OCI-LY7 (cell line): ENCODE measurements at regions not wholly inside any gene's neighbourhood (a gene's known extent, or its start where the extent isn't known, plus 50 kb on each side); places are given as distances from the start of the nearest gene placed in this dataset.
"Not testable (repeated sequence)": the region's sequence is repeated elsewhere in the genome, so short reads cannot be mapped to it uniquely, and the experiment has no call there.

ENCODE experiments used
- BruUV-seq: library from RNA; stranded (reverse); fragments of 400-500 nt; replicated peaks from 2 replicates; lab custom pipeline; 2021; lab: Mats Ljungman, UMichigan
- CTCF ChIA-PET: fragments of 300-600 bp; sonication (Branson Sonifier 250); formaldehyde crosslinking; loops from one replicate; lab custom pipeline; 2022; ENCODE audit warnings: antibody characterized with exemption; ENCODE audit not compliant: unreplicated experiment; lab: Charles Lee
- POLR2A ChIA-PET: fragments of 300-600 bp; sonication (Branson Sonifier 250); formaldehyde crosslinking; loops from one replicate; lab custom pipeline; 2022; ENCODE audit warnings: antibody characterized with exemption; lab: Charles Lee
- DNase-seq: peaks from one replicate; pipeline ENCODE4 v3.0.0-alpha.2; 2015; ENCODE audit warnings: low spot score
- H2AFZ ChIP-seq: fragments of 200-600 bp; sonication (generic), shearing (Covaris generic); 2 replicates; pipeline ENCODE4 v1.6.1; 2014; ENCODE audit warnings: mild to moderate bottlenecking, antibody characterized with exemption, low read length, moderate library complexity
- H3K27ac ChIP-seq: fragments of 200-600 bp; sonication (generic); 2 replicates; pipeline ENCODE4 v1.5.1; 2014; ENCODE audit warnings: mixed run types, low read depth, mild to moderate bottlenecking, moderate library complexity, low read length, inconsistent platforms; ENCODE audit not compliant: poor library complexity, severe bottlenecking
- H3K36me3 ChIP-seq: fragments of 200-600 bp; sonication (generic); 2 replicates; pipeline ENCODE4 v1.6.1; 2014; ENCODE audit warnings: mild to moderate bottlenecking, antibody characterized with exemption, low read length, moderate library complexity, mixed read lengths; ENCODE audit not compliant: insufficient read depth
- H3K4me1 ChIP-seq: fragments of 200-600 bp; sonication (generic); 2 replicates; pipeline ENCODE4 v1.5.1; 2014; ENCODE audit warnings: mild to moderate bottlenecking, low read length; ENCODE audit not compliant: insufficient read depth, poor library complexity, severe bottlenecking
- H3K4me2 ChIP-seq: fragments of 200-600 bp; sonication (generic); 2 replicates; pipeline ENCODE4 v1.6.1; 2014; ENCODE audit warnings: mild to moderate bottlenecking, low read length
- H3K4me3 ChIP-seq: fragments of 200-600 bp; sonication (generic); 2 replicates; pipeline ENCODE4 v1.5.1; 2014; ENCODE audit warnings: mild to moderate bottlenecking, low read depth, low read length; ENCODE audit not compliant: poor library complexity, severe bottlenecking
- H3K79me2 ChIP-seq: fragments of 200-600 bp; sonication (generic); 2 replicates; pipeline ENCODE4 v1.6.1; 2016; ENCODE audit warnings: low read depth, mild to moderate bottlenecking, low read length, moderate library complexity, mixed read lengths; ENCODE audit not compliant: insufficient read depth
- H3K9me2 ChIP-seq: fragments of 200-600 bp; sonication (generic); 2 replicates; pipeline ENCODE4 v1.6.1; 2016; ENCODE audit warnings: mild to moderate bottlenecking, low read length, mixed read lengths; ENCODE audit not compliant: insufficient read depth
- H3K9me3 ChIP-seq: fragments of 200-600 bp; sonication (generic); 2 replicates; pipeline ENCODE4 v1.6.1; 2014; ENCODE audit warnings: mild to moderate bottlenecking, mixed run types, low read length, mixed read lengths
- H4K20me1 ChIP-seq: fragments of 200-600 bp; sonication (generic); 2 replicates; pipeline ENCODE4 v1.6.1; 2014; ENCODE audit warnings: mild to moderate bottlenecking, antibody characterized with exemption, low read length, moderate library complexity, mixed read lengths; ENCODE audit not compliant: insufficient read depth
- EZH2phosphoT487 ChIP-seq: fragments of 200-600 bp; sonication (generic); IDR thresholded peaks from 2 replicates; pipeline ENCODE4 v1.6.1; 2018; ENCODE audit warnings: low read depth, borderline replicate concordance, mild to moderate bottlenecking, mixed run types, antibody characterized with exemption, low read length, moderate library complexity, mixed read lengths
- intact Hi-C: fragments of 100-400 bp; cut with micrococcal nuclease; formaldehyde crosslinking; loops from one replicate; pipeline ENCODE4 v1.10.0; 2022; ENCODE audit not compliant: unreplicated experiment
- TF ChIP-seq, protein P1 (sequence below): fragments of 200-600 bp; sonication (generic); conservative IDR thresholded peaks from 2 replicates; pipeline ENCODE4 v1.5.1; 2014; ENCODE audit warnings: mild to moderate bottlenecking, antibody characterized with exemption, low read length, moderate library complexity, mixed read lengths

DNA sequence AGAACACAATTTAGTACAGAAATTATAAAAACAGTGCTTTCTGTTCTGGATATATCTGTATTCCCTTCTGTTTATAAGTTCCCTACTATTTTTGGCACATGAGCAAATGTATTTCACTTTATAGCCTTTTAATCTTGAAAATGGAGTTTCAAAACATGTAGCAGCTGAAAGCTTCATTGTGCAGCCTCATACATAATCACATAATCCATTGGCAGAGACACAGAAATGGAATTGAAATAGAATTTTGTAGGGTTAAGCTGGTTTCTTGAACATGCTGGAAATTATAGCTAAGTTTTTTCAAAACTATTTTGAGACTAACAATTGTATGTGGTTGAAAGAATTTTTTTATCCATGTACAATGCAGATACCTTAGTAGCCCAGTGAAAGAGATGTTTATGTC, 614.3 kb upstream of the MDGA2 start:
- Histone ChIP-seq H4K20me1 (no peaks in the 10 kb centered on the region), H3K79me2 (no peaks in the 10 kb centered on the region), H3K9me2 (no peaks in the 10 kb centered on the region), H3K9me3 (no peaks in the 10 kb centered on the region), H3K4me3 (no peak overlapping the region), H3K36me3 (no peaks in the 10 kb centered on the region), H3K4me2 (no peak overlapping the region), H2AFZ (no peak overlapping the region), H3K27ac (no peak overlapping the region), H3K4me1 (no peaks in the 10 kb centered on the region)
- intact Hi-C loops: no loop called here
- POLR2A ChIA-PET: no interaction called here
- DNase-seq: no peak
- CTCF ChIA-PET: no interaction called here
- no TSS peak for BruUV-seq
- no peak for TF ChIP-seq EZH2phosphoT487
- TF ChIP-seq, protein P1, sequence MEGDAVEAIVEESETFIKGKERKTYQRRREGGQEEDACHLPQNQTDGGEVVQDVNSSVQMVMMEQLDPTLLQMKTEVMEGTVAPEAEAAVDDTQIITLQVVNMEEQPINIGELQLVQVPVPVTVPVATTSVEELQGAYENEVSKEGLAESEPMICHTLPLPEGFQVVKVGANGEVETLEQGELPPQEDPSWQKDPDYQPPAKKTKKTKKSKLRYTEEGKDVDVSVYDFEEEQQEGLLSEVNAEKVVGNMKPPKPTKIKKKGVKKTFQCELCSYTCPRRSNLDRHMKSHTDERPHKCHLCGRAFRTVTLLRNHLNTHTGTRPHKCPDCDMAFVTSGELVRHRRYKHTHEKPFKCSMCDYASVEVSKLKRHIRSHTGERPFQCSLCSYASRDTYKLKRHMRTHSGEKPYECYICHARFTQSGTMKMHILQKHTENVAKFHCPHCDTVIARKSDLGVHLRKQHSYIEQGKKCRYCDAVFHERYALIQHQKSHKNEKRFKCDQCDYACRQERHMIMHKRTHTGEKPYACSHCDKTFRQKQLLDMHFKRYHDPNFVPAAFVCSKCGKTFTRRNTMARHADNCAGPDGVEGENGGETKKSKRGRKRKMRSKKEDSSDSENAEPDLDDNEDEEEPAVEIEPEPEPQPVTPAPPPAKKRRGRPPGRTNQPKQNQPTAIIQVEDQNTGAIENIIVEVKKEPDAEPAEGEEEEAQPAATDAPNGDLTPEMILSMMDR: no peak

DNA sequence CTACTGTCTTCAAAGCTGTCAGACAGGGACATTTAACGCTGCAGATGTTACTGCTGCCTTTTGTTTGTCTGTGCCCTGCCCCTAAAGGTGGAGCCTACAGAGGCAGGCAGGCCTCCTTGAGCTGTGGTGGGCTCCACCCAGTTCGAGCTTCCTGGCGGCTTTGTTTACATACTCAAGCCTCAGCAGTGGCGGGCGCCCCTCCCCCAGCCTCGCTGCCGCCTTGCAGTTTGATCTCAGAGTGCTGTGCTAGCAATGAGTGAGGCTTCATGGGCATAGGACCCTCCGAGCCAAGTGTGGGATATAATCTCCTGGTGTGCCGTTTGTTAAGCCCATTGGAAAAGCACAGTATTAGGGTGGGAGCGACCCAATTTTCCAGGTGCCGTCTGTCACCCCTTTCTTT, 609.8 kb upstream of the MDGA2 start:
- H3K27ac ChIP-seq, H3K4me1 ChIP-seq, CTCF ChIA-PET, H3K9me3 ChIP-seq, BruUV-seq, H3K9me2 ChIP-seq, H3K4me3 ChIP-seq, H3K36me3 ChIP-seq, DNase-seq, H2AFZ ChIP-seq, H3K79me2 ChIP-seq, H4K20me1 ChIP-seq, POLR2A ChIA-PET, intact Hi-C loops, H3K4me2 ChIP-seq: not testable (repeated sequence)

DNA sequence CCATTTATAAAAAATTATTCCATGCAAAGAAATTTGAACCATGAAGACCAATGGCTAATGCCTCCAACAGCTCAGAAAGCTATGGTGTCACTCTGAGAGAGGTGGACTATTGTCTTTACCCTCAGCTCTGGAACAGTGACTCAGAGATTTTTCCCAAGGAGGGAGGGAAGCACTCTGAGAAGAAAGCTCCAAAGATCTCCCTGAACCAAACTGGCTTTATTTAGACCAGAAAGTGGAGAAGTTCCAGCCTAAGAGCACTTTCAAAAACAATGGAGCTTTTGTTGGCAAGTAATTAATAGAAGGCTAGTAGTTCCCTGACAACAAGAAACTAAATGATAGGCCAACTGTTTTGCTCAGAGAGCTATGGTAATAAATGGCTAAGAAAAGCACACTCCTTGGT, 599.9 kb upstream of the MDGA2 start:
- no TSS peak for BruUV-seq
- Histone ChIP-seq H3K79me2 (no peaks in the 10 kb centered on the region), H2AFZ (no peak overlapping the region), H3K4me1 (no peaks in the 10 kb centered on the region), H3K9me3 (no peaks in the 10 kb centered on the region), H3K27ac (no peak overlapping the region), H3K9me2 (no peaks in the 10 kb centered on the region), H4K20me1 (no peaks in the 10 kb centered on the region), H3K36me3 (no peaks in the 10 kb centered on the region), H3K4me3 (no peak overlapping the region), H3K4me2 (no peak overlapping the region)
- DNase-seq: no peak
- POLR2A ChIA-PET: interaction anchor here (0.6 kb wide), 2 partner anchors 10 to 1356 kb away, joined by 3 read pairs; no protein-coding TSS in a partner anchor
- TF ChIP-seq, protein P1: no peak
- TF ChIP-seq EZH2phosphoT487: no peak
- CTCF ChIA-PET: no interaction called here
- intact Hi-C loops: no loop called here
